ENCODE measurements at regions not wholly inside any gene's neighbourhood (a gene's known extent, or its start where the extent isn't known, plus 50 kb on each side); places are given as distances from the start of the nearest gene placed in this dataset.

- in situ Hi-C loops (cut with HindIII; ENCODE audit: low pct_unique_long_range_greater_than_20kb, low sequenced_read_pairs) = no loop called here
- DNase-seq (ENCODE audit: low read depth, low spot score) = no peak
- ATAC-seq = no peak
- intact Hi-C loops (cut with micrococcal nuclease; ENCODE audit: unreplicated experiment) = no loop called here
- Histone ChIP-seq H3K9me3 (ENCODE audit: control insufficient read depth, insufficient read depth, low read depth, low read length) (no peaks in the 10 kb centered on the region), H3K36me3 (ENCODE audit: control insufficient read depth, insufficient read depth, low read length) (no peaks in the 10 kb centered on the region), H3K27me3 (ENCODE audit: control insufficient read depth, insufficient read depth, low read length) (no peaks in the 10 kb centered on the region), H3K4me1 (ENCODE audit: control insufficient read depth, insufficient read depth, low read length) (no peaks in the 10 kb centered on the region), H3K4me3 (ENCODE audit: low read depth in 2 of 2, low read length in 2 of 2) (no peak overlapping the region), H3K27ac (ENCODE audit: low read length) (no peak overlapping the region)
- CTCF ChIA-PET = no interaction called here
- POLR2A ChIA-PET = no interaction called here
- BruUV-seq (replicated peaks) = no TSS peak
- TF ChIP-seq SIN3A (IDR thresholded peaks at IDR 0.05; ENCODE audit: borderline replicate concordance, insufficient read depth, low read depth, low read length) (no peak), TCF7L2 (IDR thresholded peaks at IDR 0.05; ENCODE audit: low read depth, low read length) (no peak), POLR2AphosphoS5 (IDR thresholded peaks at IDR 0.05; ENCODE audit: low read depth, low read length) (no peak)
- TF ChIP-seq, protein P1, sequence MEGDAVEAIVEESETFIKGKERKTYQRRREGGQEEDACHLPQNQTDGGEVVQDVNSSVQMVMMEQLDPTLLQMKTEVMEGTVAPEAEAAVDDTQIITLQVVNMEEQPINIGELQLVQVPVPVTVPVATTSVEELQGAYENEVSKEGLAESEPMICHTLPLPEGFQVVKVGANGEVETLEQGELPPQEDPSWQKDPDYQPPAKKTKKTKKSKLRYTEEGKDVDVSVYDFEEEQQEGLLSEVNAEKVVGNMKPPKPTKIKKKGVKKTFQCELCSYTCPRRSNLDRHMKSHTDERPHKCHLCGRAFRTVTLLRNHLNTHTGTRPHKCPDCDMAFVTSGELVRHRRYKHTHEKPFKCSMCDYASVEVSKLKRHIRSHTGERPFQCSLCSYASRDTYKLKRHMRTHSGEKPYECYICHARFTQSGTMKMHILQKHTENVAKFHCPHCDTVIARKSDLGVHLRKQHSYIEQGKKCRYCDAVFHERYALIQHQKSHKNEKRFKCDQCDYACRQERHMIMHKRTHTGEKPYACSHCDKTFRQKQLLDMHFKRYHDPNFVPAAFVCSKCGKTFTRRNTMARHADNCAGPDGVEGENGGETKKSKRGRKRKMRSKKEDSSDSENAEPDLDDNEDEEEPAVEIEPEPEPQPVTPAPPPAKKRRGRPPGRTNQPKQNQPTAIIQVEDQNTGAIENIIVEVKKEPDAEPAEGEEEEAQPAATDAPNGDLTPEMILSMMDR (IDR thresholded peaks at IDR 0.05) = no peak
- TF ChIP-seq, protein P2, sequence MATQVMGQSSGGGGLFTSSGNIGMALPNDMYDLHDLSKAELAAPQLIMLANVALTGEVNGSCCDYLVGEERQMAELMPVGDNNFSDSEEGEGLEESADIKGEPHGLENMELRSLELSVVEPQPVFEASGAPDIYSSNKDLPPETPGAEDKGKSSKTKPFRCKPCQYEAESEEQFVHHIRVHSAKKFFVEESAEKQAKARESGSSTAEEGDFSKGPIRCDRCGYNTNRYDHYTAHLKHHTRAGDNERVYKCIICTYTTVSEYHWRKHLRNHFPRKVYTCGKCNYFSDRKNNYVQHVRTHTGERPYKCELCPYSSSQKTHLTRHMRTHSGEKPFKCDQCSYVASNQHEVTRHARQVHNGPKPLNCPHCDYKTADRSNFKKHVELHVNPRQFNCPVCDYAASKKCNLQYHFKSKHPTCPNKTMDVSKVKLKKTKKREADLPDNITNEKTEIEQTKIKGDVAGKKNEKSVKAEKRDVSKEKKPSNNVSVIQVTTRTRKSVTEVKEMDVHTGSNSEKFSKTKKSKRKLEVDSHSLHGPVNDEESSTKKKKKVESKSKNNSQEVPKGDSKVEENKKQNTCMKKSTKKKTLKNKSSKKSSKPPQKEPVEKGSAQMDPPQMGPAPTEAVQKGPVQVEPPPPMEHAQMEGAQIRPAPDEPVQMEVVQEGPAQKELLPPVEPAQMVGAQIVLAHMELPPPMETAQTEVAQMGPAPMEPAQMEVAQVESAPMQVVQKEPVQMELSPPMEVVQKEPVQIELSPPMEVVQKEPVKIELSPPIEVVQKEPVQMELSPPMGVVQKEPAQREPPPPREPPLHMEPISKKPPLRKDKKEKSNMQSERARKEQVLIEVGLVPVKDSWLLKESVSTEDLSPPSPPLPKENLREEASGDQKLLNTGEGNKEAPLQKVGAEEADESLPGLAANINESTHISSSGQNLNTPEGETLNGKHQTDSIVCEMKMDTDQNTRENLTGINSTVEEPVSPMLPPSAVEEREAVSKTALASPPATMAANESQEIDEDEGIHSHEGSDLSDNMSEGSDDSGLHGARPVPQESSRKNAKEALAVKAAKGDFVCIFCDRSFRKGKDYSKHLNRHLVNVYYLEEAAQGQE (IDR thresholded peaks at IDR 0.05; ENCODE audit: insufficient read depth in 1 of 2, low read depth in 2 of 2, low read length in 1 of 2) = no peak
Measured at GRCh38 chr3:73270839-73271483, 209.5 kb downstream of the EBLN2 start.

DNA sequence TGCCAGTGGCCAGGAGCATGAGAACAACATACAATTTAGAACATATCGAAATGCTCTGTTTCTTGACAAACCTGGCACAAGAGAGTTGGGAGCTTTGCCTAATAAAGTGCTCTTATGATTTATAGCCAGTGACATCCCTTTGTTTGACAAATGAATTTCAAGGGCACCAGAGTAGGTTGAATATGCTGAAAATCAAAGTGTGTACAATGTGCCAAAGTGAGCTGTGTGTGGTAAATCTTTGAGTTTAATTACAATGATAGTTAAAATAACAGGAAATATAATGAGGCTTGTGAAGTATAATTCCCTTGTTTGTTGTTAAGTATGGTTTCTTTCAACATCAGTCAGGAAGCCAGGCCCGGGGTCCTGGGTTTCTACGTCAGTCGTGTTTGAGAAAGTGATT is 211.9 kb downstream of the EBLN2 start:
- no TSS peak for BruUV-seq (replicated peaks)
- in situ Hi-C loops (cut with HindIII; ENCODE audit: low pct_unique_long_range_greater_than_20kb, low sequenced_read_pairs) (no loop called here), intact Hi-C loops (cut with micrococcal nuclease; ENCODE audit: unreplicated experiment) (no loop called here)
- ATAC-seq (no peak), DNase-seq (ENCODE audit: low read depth, low spot score) (no peak)
- H3K36me3 ChIP-seq (ENCODE audit: control insufficient read depth, insufficient read depth, low read length) = no peaks in the 10 kb centered on the region
- H3K27me3 ChIP-seq (ENCODE audit: control insufficient read depth, insufficient read depth, low read length) = no peaks in the 10 kb centered on the region
- H3K4me3 ChIP-seq (ENCODE audit: low read depth in 2 of 2, low read length in 2 of 2) = no peak overlapping the region
- TF ChIP-seq POLR2AphosphoS5 (IDR thresholded peaks at IDR 0.05; ENCODE audit: low read depth, low read length) (no peak), SIN3A (IDR thresholded peaks at IDR 0.05; ENCODE audit: borderline replicate concordance, insufficient read depth, low read depth, low read length) (no peak), TCF7L2 (IDR thresholded peaks at IDR 0.05; ENCODE audit: low read depth, low read length) (no peak)
- TF ChIP-seq, protein P2 (IDR thresholded peaks at IDR 0.05; ENCODE audit: insufficient read depth in 1 of 2, low read depth in 2 of 2, low read length in 1 of 2) = no peak
- TF ChIP-seq, protein P1 (IDR thresholded peaks at IDR 0.05) = no peak
- CTCF ChIA-PET = no interaction called here
- H3K4me1 ChIP-seq (ENCODE audit: control insufficient read depth, insufficient read depth, low read length) = no peaks in the 10 kb centered on the region
- POLR2A ChIA-PET = no interaction called here
- no peaks in the 10 kb centered on the region for H3K9me3 ChIP-seq (ENCODE audit: control insufficient read depth, insufficient read depth, low read depth, low read length)
- no peak overlapping the region for H3K27ac ChIP-seq (ENCODE audit: low read length)

Measured in Panc1 (cell line).